ENCODE measurements at regions not wholly inside any gene's neighbourhood (a gene's known extent, or its start where the extent isn't known, plus 50 kb on each side); places are given as distances from the start of the nearest gene placed in this dataset.
"Not testable (repeated sequence)": the region's sequence is repeated elsewhere in the genome, so short reads cannot be mapped to it uniquely, and the experiment has no call there.

DNA sequence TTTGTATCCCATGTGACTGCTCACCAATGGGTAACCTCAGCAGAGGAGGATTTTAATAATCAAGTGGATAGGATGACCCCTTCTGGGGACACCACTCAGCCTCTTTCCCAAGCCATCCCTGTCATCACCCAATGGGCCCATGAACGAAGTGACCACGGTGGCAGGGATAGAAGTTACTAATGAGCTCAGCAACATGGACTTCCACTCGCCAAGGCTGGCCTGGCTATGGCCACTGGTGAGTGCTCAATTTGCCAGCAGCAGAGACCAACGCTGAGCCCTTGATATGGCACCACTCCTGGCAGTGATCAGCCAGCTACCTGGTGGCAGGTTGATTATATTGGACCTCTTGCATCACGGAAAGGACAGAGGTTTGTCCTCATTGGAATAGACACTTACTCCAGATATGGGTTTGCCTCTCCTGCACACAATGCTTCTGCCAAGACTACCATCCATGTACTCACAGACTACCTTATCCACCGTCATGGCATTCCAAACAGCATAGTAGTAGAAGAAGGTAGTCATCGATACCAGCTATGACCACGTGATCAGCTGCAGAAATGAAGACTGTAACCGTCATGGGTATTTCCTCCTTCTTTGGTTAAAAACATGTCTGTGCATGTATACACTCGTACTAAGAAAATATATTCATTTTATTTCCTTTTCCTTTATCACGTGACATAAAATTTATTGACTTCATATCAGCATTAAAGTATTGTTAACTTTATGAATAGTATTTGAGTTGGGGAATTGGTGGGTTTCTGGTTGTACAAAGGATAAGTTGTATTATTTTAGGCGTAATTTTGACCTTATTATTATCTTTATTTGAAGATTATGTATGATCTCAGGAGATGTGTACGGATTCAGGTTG is 562.6 kb downstream of the PTPRU start:
- DNase-seq, result no peak
- Histone ChIP-seq H4K20me1 (ENCODE audit: insufficient read depth, low read depth, low read length) (0 out of 2 replicates have a peak, but pooled peaks cover 4% of the 10 kb centered on the region), H3K36me3 (ENCODE audit: insufficient read depth, low read length) (no peaks in the 10 kb centered on the region)

DNA sequence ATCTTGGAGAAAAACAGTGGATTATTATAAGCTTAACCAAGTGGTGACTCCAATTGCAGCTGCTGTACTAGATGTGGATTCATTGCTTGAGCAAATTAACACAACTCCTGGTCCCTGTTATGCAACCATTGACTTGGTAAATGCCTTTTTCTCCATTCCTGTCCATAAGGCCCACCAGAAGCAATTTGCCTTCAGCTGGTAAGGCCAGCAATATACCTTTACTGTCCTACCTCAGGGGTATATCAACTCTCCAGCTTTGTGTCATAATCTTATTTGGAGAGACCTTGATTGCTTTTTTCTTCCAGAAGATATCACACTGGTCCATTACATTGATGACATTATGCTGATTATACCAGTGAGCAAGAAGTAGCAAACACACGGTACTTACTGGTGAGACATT is 560.8 kb downstream of the PTPRU start:
- not testable (repeated sequence) for H3K79me2 ChIP-seq (ENCODE audit: low read length); H2AFZ ChIP-seq (ENCODE audit: low read length); H3K4me2 ChIP-seq (ENCODE audit: low read depth, low read length, poor library complexity, severe bottlenecking); H3K9ac ChIP-seq (ENCODE audit: low read length); DNase-seq; H3K27ac ChIP-seq (ENCODE audit: low read length); H3K4me1 ChIP-seq (ENCODE audit: low read length); H3K4me3 ChIP-seq (ENCODE audit: low read length); H3K9me2 ChIP-seq (replicated peaks; ENCODE audit: insufficient read depth, low read length); H3K36me3 ChIP-seq (ENCODE audit: insufficient read depth, low read length); H3K27me3 ChIP-seq (ENCODE audit: low read length); H4K20me1 ChIP-seq (ENCODE audit: insufficient read depth, low read depth, low read length); H3K9me3 ChIP-seq (ENCODE audit: low read length)

More for the DNA sequence above, 562.6 kb downstream of the PTPRU start:
- Histone ChIP-seq H3K4me3 (ENCODE audit: low read length) (no peak overlapping the region), H3K9me3 (ENCODE audit: low read length) (no peaks in the 10 kb centered on the region), H3K79me2 (ENCODE audit: low read length) (no peaks in the 10 kb centered on the region), H3K27ac (ENCODE audit: low read length) (no peak overlapping the region), H3K4me2 (ENCODE audit: low read depth, low read length, poor library complexity, severe bottlenecking) (no peak overlapping the region), H3K9me2 (replicated peaks; ENCODE audit: insufficient read depth, low read length) (no peaks in the 10 kb centered on the region), H3K27me3 (ENCODE audit: low read length) (no peaks in the 10 kb centered on the region; the same call in 1 of the 2 replicates), H2AFZ (ENCODE audit: low read length) (no peak overlapping the region), H3K9ac (ENCODE audit: low read length) (no peak overlapping the region), H3K4me1 (ENCODE audit: low read length) (peaks cover 17% of the 10 kb centered on the region)

DNA sequence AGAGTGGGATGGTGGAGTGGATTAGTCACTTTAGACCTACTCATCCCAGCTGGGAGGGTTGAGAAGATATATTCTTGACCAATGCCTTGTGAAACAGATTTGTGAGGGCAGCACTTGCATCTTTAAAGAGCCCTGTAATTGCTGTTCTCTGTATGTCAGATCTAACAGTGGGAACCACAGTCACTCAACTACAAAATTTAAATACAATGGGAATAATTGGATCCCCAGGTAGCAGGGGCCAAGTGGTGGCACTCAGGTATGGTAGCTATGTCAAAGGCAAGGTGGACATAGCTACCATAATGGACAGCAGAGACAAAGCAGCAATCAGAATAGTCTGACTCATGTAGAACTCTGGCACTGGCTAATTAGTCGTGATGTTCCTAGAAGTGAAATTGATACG is 559.6 kb downstream of the PTPRU start:
- not testable (repeated sequence) for H3K9ac ChIP-seq (ENCODE audit: low read length); H3K27me3 ChIP-seq (ENCODE audit: low read length); H3K36me3 ChIP-seq (ENCODE audit: insufficient read depth, low read length); H3K27ac ChIP-seq (ENCODE audit: low read length); H3K9me3 ChIP-seq (ENCODE audit: low read length); H3K4me2 ChIP-seq (ENCODE audit: low read depth, low read length, poor library complexity, severe bottlenecking); H3K4me1 ChIP-seq (ENCODE audit: low read length); H3K4me3 ChIP-seq (ENCODE audit: low read length); H3K9me2 ChIP-seq (replicated peaks; ENCODE audit: insufficient read depth, low read length); H2AFZ ChIP-seq (ENCODE audit: low read length); H3K79me2 ChIP-seq (ENCODE audit: low read length); DNase-seq; H4K20me1 ChIP-seq (ENCODE audit: insufficient read depth, low read depth, low read length)

DNA sequence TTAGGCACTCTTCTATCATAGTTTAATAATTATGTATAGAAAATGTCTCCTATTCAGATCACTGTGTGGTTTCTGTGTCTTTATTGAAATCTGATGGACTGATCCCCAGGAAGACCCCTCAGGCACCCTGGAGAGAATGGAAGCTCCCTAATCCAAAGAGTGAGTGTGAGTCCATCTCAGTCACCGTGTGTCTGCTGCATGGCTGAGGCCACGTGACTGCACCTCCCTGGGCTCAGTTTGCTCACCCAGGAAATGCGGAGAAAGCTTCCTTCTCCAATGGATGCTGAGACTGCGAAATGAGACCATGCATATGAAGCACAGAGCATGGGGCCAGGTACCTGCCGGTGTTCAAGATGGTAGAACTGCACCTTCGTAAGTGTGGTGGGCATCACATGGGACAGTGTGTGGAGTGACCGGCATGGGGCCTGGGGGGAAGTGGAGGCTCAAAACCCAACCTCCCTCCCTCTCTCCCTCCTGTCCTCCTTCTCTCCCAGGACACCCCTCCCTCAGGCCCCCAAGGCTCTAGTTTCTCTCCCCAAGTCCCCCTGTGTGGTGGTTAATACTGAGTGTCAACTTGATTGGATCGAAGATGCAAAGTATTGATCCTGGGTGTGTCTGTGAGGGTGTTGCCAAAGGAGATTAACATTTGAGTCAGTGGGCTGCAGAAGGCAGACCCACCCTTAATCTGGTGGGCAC is 557.5 kb downstream of the PTPRU start:
- Histone ChIP-seq H3K4me3 (ENCODE audit: low read length) (no peak overlapping the region), H3K27ac (ENCODE audit: low read length) (no peak overlapping the region), H3K4me1 (ENCODE audit: low read length) (peaks cover 2% of the 10 kb centered on the region; the same call in 1 of the 2 replicates), H4K20me1 (ENCODE audit: insufficient read depth, low read depth, low read length) (no peaks in the 10 kb centered on the region), H3K9me3 (ENCODE audit: low read length) (no peaks in the 10 kb centered on the region), H3K9ac (ENCODE audit: low read length) (no peak overlapping the region), H3K27me3 (ENCODE audit: low read length) (no peaks in the 10 kb centered on the region), H3K4me2 (ENCODE audit: low read depth, low read length, poor library complexity, severe bottlenecking) (no peak overlapping the region), H3K36me3 (ENCODE audit: insufficient read depth, low read length) (no peaks in the 10 kb centered on the region), H3K9me2 (replicated peaks; ENCODE audit: insufficient read depth, low read length) (no peaks in the 10 kb centered on the region), H2AFZ (ENCODE audit: low read length) (no peak overlapping the region), H3K79me2 (ENCODE audit: low read length) (no peaks in the 10 kb centered on the region)
- no peak for DNase-seq

DNA sequence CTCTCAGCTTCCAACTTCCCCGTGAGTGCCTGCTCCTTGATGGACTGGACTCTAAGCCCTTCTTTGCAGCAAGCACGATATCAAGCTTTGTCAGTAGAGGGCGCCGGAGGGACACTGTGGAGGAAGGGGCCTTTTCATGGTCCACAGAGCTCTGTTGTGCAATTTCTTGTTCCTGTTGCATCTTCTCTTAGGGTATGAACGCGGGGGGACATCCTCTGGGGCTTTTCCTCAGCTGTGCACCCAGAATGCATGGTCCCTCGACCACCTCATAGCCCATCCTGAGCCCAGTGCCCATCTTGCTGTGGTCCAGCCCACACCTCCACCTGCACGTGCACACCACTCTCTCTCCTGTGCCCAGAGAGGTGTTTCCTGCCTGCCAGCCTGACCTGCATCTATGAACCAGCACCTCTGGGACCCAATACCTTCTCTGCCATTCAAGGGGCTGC is 556.8 kb downstream of the PTPRU start:
- no peak overlapping the region for H3K4me2 ChIP-seq (ENCODE audit: low read depth, low read length, poor library complexity, severe bottlenecking)
- no peak overlapping the region for H2AFZ ChIP-seq (ENCODE audit: low read length)
- H3K4me1 ChIP-seq (ENCODE audit: low read length), result peaks cover 2% of the 10 kb centered on the region; the same call in 1 of the 2 replicates
- no peaks in the 10 kb centered on the region for H3K36me3 ChIP-seq (ENCODE audit: insufficient read depth, low read length)
- H3K9me3 ChIP-seq (ENCODE audit: low read length), result no peaks in the 10 kb centered on the region
- H3K27ac ChIP-seq (ENCODE audit: low read length), result no peak overlapping the region
- H4K20me1 ChIP-seq (ENCODE audit: insufficient read depth, low read depth, low read length), result no peaks in the 10 kb centered on the region
- peak; percentile 94 for DNase-seq
- no peaks in the 10 kb centered on the region for H3K27me3 ChIP-seq (ENCODE audit: low read length)
- no peaks in the 10 kb centered on the region for H3K79me2 ChIP-seq (ENCODE audit: low read length)
- H3K9ac ChIP-seq (ENCODE audit: low read length), result peak overlapping the region; percentile 38; the same call in 1 of the 2 replicates
- H3K4me3 ChIP-seq (ENCODE audit: low read length), result no peak overlapping the region
- no peaks in the 10 kb centered on the region for H3K9me2 ChIP-seq (replicated peaks; ENCODE audit: insufficient read depth, low read length)

DNA sequence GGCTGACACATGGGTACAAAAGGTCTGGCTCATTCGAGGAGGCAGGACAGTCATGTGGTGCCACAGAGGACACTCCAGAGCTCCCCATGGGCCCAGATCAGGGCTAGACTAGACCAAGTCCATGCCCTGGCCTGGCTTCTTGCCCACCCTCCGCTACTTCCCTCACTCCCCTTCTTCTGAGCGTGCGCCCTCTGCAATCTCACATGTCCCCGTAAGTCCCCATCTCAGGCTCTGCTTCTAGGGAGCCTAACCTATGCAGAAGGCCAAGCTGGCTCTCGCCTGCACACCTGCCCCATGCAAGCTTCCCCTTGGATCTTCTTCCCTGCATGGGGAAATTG is 553.6 kb downstream of the PTPRU start:
- Histone ChIP-seq H3K27ac (ENCODE audit: low read length) (no peak overlapping the region), H3K4me1 (ENCODE audit: low read length) (peaks cover 2% of the 10 kb centered on the region; the same call in 1 of the 2 replicates), H3K36me3 (ENCODE audit: insufficient read depth, low read length) (no peaks in the 10 kb centered on the region), H3K4me3 (ENCODE audit: low read length) (no peak overlapping the region), H3K4me2 (ENCODE audit: low read depth, low read length, poor library complexity, severe bottlenecking) (no peak overlapping the region), H3K9me3 (ENCODE audit: low read length) (no peaks in the 10 kb centered on the region), H3K27me3 (ENCODE audit: low read length) (no peaks in the 10 kb centered on the region), H3K79me2 (ENCODE audit: low read length) (no peaks in the 10 kb centered on the region), H2AFZ (ENCODE audit: low read length) (no peak overlapping the region), H3K9me2 (replicated peaks; ENCODE audit: insufficient read depth, low read length) (no peaks in the 10 kb centered on the region), H3K9ac (ENCODE audit: low read length) (no peak overlapping the region), H4K20me1 (ENCODE audit: insufficient read depth, low read depth, low read length) (no peaks in the 10 kb centered on the region)
- DNase-seq, result no peak

DNA sequence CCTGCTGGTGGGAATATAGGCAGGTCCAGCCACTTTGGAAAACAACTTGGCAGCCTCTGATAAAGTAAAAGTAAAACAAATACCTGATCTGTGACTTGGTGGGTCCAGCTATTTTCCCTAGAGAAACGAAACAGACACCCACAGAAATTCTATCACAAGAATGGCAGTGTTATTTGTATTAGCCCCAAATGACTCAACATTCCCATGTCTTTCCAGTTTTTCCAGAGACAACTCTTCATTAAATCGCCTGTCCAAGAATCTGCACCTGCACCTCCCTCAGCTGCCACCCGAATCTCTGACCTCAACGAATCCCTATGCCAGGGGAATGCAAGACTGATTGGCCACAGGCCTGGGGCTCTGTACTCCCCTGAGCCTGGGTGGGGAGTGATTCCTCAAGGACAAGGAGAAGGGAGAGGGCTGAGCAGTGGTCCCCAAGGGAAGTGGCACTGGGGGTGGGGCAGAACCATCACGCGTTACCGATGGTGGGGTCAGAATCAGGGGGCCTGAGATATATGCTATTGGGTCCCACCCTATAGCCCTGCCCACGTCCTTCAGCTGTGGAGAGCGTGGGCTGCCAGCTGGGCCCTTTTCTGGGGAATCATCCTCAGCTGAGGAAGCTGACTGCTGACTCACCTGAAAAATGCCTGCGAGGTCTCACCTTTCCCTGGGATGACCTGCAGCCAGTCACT is 553.0 kb downstream of the PTPRU start:
- no peak overlapping the region for H3K4me2 ChIP-seq (ENCODE audit: low read depth, low read length, poor library complexity, severe bottlenecking)
- no peaks in the 10 kb centered on the region for H3K27me3 ChIP-seq (ENCODE audit: low read length)
- no peaks in the 10 kb centered on the region for H3K9me3 ChIP-seq (ENCODE audit: low read length)
- no peak overlapping the region for H3K9ac ChIP-seq (ENCODE audit: low read length)
- no peak overlapping the region for H2AFZ ChIP-seq (ENCODE audit: low read length)
- H3K36me3 ChIP-seq (ENCODE audit: insufficient read depth, low read length), result no peaks in the 10 kb centered on the region
- no peaks in the 10 kb centered on the region for H3K9me2 ChIP-seq (replicated peaks; ENCODE audit: insufficient read depth, low read length)
- H3K4me1 ChIP-seq (ENCODE audit: low read length), result peaks cover 2% of the 10 kb centered on the region; the same call in 1 of the 2 replicates
- no peaks in the 10 kb centered on the region for H4K20me1 ChIP-seq (ENCODE audit: insufficient read depth, low read depth, low read length)
- no peak overlapping the region for H3K4me3 ChIP-seq (ENCODE audit: low read length)
- no peak for DNase-seq
- no peak overlapping the region for H3K27ac ChIP-seq (ENCODE audit: low read length)
- no peaks in the 10 kb centered on the region for H3K79me2 ChIP-seq (ENCODE audit: low read length)
